IPS DF 6.9 (cell line): ENCODE measurements at regions not wholly inside any gene's neighbourhood (a gene's known extent, or its start where the extent isn't known, plus 50 kb on each side); places are given as distances from the start of the nearest gene placed in this dataset.

ENCODE experiments used
- DNase-seq: peaks from one replicate; pipeline ENCODE4 v3.0.0-alpha.2; 2013; ENCODE audit warnings: low read depth, low spot score
- H3K27ac ChIP-seq: one replicate; pipeline ENCODE4 v1.5.1; 2013; ENCODE audit warnings: low read length, control low read depth
- H3K27me3 ChIP-seq: 2 replicates; pipeline ENCODE4 v1.6.1; 2013; ENCODE audit warnings: mild to moderate bottlenecking, low read length; ENCODE audit not compliant: control insufficient read depth, insufficient read depth
- H3K36me3 ChIP-seq: 2 replicates; pipeline ENCODE4 v1.6.1; 2013; ENCODE audit warnings: low read length; ENCODE audit not compliant: control insufficient read depth, insufficient read depth
- H3K4me1 ChIP-seq: 2 replicates; pipeline ENCODE4 v1.6.1; 2013; ENCODE audit warnings: low read length; ENCODE audit not compliant: control insufficient read depth, insufficient read depth
- H3K4me3 ChIP-seq: 2 replicates; pipeline ENCODE4 v1.5.1; 2013; ENCODE audit warnings: mild to moderate bottlenecking, low read length
- H3K9me3 ChIP-seq: 2 replicates; pipeline ENCODE4 v1.6.1; 2013; ENCODE audit warnings: low read length, inconsistent platforms; ENCODE audit not compliant: control insufficient read depth, insufficient read depth
- WGBS: extraction: QIAGEN DNeasy Blood & Tissue Kit; methylation state at CpG from one replicate; pipeline ENCODE4 v1.1.7; 2013; ENCODE audit warnings: mixed read lengths, missing lambda C conversion rate; ENCODE audit not compliant: insufficient read length, insufficient coverage; 5-methylcytosine and 5-hydroxymethylcytosine counted together

DNA sequence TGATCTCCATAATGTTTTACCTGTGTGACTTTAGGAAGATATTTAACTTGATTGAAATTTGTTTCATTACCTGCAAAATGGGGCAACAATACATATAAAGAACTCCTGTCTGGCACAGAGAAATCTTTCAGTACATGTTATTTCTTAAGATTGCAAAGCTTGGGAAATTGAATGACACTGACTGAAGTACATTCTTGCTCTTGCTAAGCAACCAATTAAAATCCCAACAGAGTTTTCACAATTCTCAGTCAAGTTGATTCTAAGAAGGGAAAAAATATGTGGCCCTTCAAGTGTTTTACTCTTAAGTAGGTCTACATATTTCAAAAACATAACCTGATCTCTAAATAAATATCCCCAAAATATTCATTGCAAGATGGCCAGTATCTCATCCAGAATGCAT, 2187.0 kb upstream of the ACO1 start:
- H3K36me3 ChIP-seq: no peaks in the 10 kb centered on the region
- no peaks in the 10 kb centered on the region for H3K27me3 ChIP-seq
- no peak overlapping the region for H3K27ac ChIP-seq
- no peaks in the 10 kb centered on the region for H3K4me1 ChIP-seq
- no peak for DNase-seq
- H3K9me3 ChIP-seq: no peaks in the 10 kb centered on the region
- no peak overlapping the region for H3K4me3 ChIP-seq

DNA sequence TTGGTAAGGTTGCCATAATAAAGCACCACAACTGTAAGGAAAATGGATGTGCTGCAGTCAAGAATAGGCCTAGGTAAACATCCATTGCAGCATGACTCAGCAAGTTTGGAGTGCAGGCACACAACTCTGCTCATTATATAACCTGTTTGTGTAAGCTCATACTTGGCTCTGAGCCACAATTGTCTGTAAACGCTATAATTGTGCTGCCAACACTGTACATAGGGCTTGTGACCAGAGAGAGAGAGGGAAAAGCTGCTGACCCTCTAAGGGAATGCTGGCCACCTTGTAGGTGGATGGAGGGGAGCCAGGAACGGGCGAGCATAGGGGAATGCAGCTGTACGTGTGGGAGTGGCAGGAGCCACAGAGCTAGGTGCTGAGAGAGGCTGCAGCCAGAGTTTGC, 2186.5 kb upstream of the ACO1 start:
- DNase-seq: no peak
- no CpG with 5 or more reads among the region's 4 CpGs for WGBS
- no peaks in the 10 kb centered on the region for H3K9me3 ChIP-seq
- H3K4me3 ChIP-seq: no peak overlapping the region
- H3K4me1 ChIP-seq: no peaks in the 10 kb centered on the region
- no peaks in the 10 kb centered on the region for H3K36me3 ChIP-seq
- H3K27me3 ChIP-seq: no peaks in the 10 kb centered on the region
- no peak overlapping the region for H3K27ac ChIP-seq

DNA sequence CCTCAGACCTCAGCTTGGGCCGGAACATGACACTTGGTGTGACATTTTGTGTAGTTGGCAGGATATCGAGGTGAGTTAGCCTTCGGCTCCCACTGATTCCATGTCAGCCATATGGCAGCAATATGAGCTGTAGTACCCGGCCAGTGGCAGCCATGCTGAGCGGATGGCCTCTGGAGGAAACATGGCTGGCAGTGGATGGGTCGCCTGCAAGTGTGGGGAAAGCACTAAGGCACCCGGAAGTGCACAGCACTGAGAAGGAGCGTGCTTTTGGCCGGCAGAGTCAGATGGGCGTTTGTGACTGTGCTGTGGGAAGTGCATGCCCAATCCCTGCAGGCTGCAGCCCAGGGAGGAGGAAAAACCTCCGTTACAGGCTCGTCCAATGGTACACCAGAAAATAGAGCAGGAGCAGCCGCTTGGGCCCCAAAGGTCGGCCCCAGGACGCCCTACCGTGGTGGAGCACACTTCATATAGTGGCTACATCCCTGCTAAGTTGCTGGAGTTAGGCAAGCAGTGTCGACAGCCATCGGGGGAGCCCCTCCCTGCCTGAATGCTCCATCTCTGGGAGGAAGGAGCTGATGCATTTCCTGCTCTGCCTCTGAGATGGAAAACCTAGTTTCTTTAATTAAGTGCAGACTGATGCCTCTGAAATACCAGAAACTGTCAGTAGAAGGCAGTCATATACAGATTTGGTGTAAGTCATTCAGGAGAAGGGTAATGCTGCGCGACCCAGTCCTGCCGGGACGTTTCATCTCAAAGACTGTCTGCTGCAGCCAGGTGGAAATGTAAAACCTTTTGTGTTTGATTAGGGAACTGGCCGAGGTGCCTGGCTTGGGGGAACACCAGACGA, 2185.8 kb upstream of the ACO1 start:
- no peaks in the 10 kb centered on the region for H3K4me1 ChIP-seq
- WGBS: no CpG with 5 or more reads among the region's 24 CpGs

DNA sequence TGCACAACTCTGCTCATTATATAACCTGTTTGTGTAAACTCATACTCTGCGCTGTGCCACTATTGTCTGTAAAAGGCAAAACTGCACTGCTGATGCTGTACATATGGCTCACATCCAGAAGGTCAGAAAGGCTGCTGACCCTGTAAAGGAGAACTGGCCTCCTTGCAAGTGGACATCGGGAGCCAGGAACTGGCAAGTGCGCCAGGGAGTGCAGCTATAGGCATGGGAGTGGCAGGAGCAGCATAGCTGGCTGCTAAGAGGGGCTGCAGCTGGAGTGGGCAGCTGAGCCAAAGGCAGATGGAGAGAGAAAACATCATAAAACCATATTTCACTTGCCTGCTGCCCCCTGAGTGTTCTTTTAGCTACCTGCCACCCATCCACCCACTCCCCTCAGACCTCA, 2183.4 kb upstream of the ACO1 start:
- no CpG with 5 or more reads among the region's 3 CpGs for WGBS
- Histone ChIP-seq H3K27ac (no peak overlapping the region), H3K36me3 (no peaks in the 10 kb centered on the region), H3K9me3 (no peaks in the 10 kb centered on the region), H3K4me1 (no peaks in the 10 kb centered on the region), H3K27me3 (no peaks in the 10 kb centered on the region), H3K4me3 (no peak overlapping the region)
- no peak for DNase-seq

More for the DNA sequence above, 2185.8 kb upstream of the ACO1 start:
- DNase-seq: no peak
- Histone ChIP-seq H3K36me3 (no peaks in the 10 kb centered on the region), H3K9me3 (no peaks in the 10 kb centered on the region), H3K27me3 (no peaks in the 10 kb centered on the region), H3K4me3 (no peak overlapping the region), H3K27ac (no peak overlapping the region)

DNA sequence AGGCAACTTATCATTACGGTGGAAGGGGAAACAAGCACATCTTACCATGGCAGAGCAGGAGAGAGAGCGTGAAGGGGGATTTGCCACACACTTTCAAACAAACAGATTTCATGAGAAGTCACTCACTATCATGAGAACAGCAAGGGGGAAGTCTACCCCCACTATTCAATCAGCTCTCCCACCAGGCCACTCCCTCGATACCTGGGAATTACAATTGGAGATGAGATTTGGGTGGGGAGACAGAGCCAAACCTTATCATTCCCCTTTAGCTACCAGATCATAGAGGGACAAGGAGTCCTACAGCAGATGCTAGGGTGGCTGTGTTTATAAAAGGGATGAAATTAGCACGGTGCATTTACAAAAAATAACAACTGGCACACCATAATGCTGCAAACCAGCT, 2149.4 kb upstream of the ACO1 start:
- no peaks in the 10 kb centered on the region for H3K4me1 ChIP-seq
- WGBS: no CpG with 5 or more reads among the region's 4 CpGs
- H3K36me3 ChIP-seq: no peaks in the 10 kb centered on the region
- no peak overlapping the region for H3K27ac ChIP-seq
- H3K4me3 ChIP-seq: no peak overlapping the region
- DNase-seq: no peak
- H3K9me3 ChIP-seq: no peaks in the 10 kb centered on the region
- H3K27me3 ChIP-seq: no peaks in the 10 kb centered on the region

DNA sequence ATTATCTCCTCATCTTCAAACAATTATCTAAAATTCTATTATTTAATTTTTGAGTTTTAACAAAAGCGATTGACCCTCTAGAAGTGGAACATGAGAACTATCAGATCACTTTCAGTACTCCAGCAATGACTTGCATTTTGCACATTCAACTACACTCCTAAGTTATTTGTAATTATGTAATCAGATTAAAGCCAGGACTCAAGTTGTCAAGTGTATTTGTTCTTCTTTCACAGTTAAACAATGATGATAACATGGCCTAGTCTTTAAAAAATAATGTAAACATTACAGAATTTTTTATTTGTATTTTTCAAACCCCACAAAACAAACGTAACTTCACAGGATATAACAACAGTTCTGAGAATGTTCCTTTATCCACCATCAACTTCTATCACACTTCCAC, 2148.9 kb upstream of the ACO1 start:
- H3K4me3 ChIP-seq: no peak overlapping the region
- H3K27ac ChIP-seq: no peak overlapping the region
- DNase-seq: no peak
- WGBS: no CpG with 5 or more reads among the region's 2 CpGs
- H3K27me3 ChIP-seq: no peaks in the 10 kb centered on the region
- no peaks in the 10 kb centered on the region for H3K4me1 ChIP-seq
- no peaks in the 10 kb centered on the region for H3K9me3 ChIP-seq
- H3K36me3 ChIP-seq: no peaks in the 10 kb centered on the region

DNA sequence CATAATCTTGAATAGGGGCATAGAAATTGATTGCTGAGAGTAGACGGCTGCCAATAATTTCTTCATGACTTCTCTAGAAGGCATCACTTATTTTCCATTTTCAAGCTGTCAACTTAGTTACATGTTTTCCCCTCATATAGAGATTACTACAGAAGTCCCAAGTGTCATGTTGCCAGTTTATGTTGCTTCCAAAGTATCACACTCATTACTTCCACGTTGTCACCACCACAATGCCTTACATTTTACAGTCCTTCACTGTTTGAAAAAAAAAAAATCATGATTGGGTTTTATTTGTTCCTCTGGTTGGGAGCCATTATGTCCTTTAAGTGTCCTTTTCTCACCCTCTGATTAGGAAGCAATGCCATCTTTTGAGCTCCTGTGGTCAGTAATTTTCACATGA, 2144.6 kb upstream of the ACO1 start:
- DNase-seq: no peak
- no CpG with 5 or more reads among the region's 2 CpGs for WGBS

DNA sequence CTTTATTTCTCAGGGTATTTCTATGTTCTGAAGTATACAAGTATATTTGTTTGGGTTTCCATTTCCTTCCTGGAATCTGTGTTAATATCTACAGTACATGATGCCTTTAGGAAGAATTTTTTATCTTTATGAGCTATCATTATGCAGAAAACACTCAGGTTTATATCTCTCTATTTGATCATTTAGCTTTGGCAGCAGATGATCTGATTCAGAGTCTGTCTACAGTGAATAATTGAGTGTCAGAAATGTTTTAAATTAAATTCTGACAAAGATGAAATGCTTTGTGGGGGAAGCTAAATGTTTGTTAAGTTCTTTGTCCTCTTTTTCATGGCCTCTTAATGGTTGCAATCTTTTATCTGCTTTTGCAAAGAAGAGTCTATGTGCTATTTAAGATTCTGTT, 2141.0 kb upstream of the ACO1 start:
- no peaks in the 10 kb centered on the region for H3K4me1 ChIP-seq
- no peaks in the 10 kb centered on the region for H3K9me3 ChIP-seq
- no peak overlapping the region for H3K27ac ChIP-seq
- no peak overlapping the region for H3K4me3 ChIP-seq
- no peak for DNase-seq
- no peaks in the 10 kb centered on the region for H3K27me3 ChIP-seq
- no peaks in the 10 kb centered on the region for H3K36me3 ChIP-seq

More for the DNA sequence above, 2144.6 kb upstream of the ACO1 start:
- no peaks in the 10 kb centered on the region for H3K27me3 ChIP-seq
- H3K4me1 ChIP-seq: no peaks in the 10 kb centered on the region
- no peaks in the 10 kb centered on the region for H3K9me3 ChIP-seq
- no peak overlapping the region for H3K4me3 ChIP-seq
- H3K36me3 ChIP-seq: no peaks in the 10 kb centered on the region
- H3K27ac ChIP-seq: no peak overlapping the region

DNA sequence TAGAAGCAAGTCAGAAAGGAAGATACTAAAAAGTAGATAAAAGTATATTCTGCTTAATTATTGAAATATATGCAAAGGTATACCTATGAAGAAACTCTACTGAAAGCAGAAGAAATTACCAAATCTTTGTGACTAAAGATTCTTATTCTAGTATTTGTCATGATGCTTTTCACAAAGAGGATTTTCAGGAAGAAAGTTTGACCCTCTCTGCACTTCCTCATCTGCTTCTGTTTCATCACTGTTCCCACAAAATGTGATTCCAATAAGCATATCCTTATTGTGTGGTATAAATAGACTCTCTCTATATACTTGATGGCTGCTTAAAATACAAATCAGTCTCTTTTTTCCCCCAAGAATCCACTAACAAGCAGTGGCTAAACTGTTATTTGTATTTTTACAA, 2139.6 kb upstream of the ACO1 start:
- no peaks in the 10 kb centered on the region for H3K27me3 ChIP-seq
- no peaks in the 10 kb centered on the region for H3K9me3 ChIP-seq
- no peaks in the 10 kb centered on the region for H3K4me1 ChIP-seq
- H3K27ac ChIP-seq: no peak overlapping the region
- no peaks in the 10 kb centered on the region for H3K36me3 ChIP-seq
- H3K4me3 ChIP-seq: no peak overlapping the region
- no peak for DNase-seq

DNA sequence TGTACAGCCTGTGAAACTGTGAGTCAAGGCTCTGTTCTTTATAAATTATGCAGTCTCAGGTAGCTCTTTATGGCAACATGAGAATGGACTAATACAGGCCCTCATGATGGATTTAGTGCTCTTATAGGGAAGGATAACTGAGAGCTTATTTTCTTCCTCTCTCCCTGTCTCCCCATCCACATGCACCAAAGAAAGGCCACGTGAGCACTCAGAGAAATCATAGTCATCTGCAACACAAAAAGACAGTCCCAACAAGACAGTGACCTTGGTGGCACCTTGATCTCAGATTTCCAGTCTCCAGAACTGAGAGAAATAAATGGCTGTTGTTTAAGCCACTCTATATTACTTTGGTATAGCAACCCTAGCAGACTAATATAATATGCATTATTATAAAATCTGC, 2133.6 kb upstream of the ACO1 start:
- H3K36me3 ChIP-seq: no peaks in the 10 kb centered on the region
- H3K4me1 ChIP-seq: no peaks in the 10 kb centered on the region
- H3K9me3 ChIP-seq: no peaks in the 10 kb centered on the region
- DNase-seq: no peak
- H3K27ac ChIP-seq: no peak overlapping the region
- no CpG with 5 or more reads among the region's 1 CpG for WGBS
- no peak overlapping the region for H3K4me3 ChIP-seq
- H3K27me3 ChIP-seq: no peaks in the 10 kb centered on the region

DNA sequence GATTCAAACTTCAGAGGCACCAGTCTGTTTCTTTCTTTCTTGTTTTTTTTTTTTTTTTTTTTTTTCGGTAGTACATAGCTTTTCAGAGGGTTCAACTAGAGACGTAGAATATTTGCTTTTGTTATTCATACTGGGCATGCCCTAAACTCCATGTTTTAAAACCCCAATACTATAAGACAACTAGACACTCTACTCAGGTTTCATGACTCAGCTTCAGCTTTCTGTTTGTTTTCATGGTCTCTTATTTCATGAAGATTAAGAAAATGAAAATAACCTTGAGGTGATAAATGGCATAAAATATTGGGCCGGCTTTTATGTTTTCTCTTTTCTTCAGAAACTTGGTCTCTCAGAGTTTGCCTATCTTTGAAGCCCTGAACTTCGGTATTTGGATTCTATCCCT, 2126.3 kb upstream of the ACO1 start:
- no peak overlapping the region for H3K4me3 ChIP-seq
- H3K36me3 ChIP-seq: no peaks in the 10 kb centered on the region
- DNase-seq: no peak
- WGBS: no CpG with 5 or more reads among the region's 4 CpGs
- no peaks in the 10 kb centered on the region for H3K4me1 ChIP-seq
- H3K9me3 ChIP-seq: no peaks in the 10 kb centered on the region
- no peaks in the 10 kb centered on the region for H3K27me3 ChIP-seq
- no peak overlapping the region for H3K27ac ChIP-seq
